Esophagus muscularis mucosa (tissue), 4 donors: ENCODE measurements at regions not wholly inside any gene's neighbourhood (a gene's known extent, or its start where the extent isn't known, plus 50 kb on each side); places are given as distances from the start of the nearest gene placed in this dataset.

ENCODE experiments used
- DNase-seq: peaks from one replicate; pipeline ENCODE4 v3.0.0-alpha.2; 2017; ENCODE audit errors: extremely low spot score
- H3K27ac ChIP-seq, 4 donors: fragments of 200-600 bp; sonication (generic); replicated peaks in 1 of 4; 1 replicate in 3 of 4; 2 replicates in 1 of 4; pipeline ENCODE4 v1.5.1; 2016 to 2019; ENCODE audit warnings: mild to moderate bottlenecking in 1 of 4
- H3K27me3 ChIP-seq, 4 donors: fragments of 200-600 bp; sonication (generic); one replicate each; pipeline versions ENCODE4 v1.5.1 to v1.6.0; 2016 to 2019
- H3K36me3 ChIP-seq, 4 donors: fragments of 200-600 bp; sonication (generic); one replicate each; pipeline ENCODE4 v1.5.1; 2016 to 2019
- H3K4me1 ChIP-seq, 4 donors: fragments of 200-600 bp; sonication (generic); one replicate each; pipeline ENCODE4 v1.5.1; 2016 to 2019
- H3K4me3 ChIP-seq, 4 donors: fragments of 200-600 bp; sonication (generic); 1 replicate in 2 of 4; 2 replicates in 2 of 4; pipeline ENCODE4 v1.5.1; 2016 to 2019; ENCODE audit warnings: mild to moderate bottlenecking in 4 of 4, moderate library complexity in 1 of 4
- H3K9me3 ChIP-seq, 4 donors: fragments of 200-600 bp; sonication (generic); 1 replicate in 3 of 4; 2 replicates in 1 of 4; pipeline ENCODE4 v1.5.1; 2016 to 2019
- EP300 ChIP-seq: sonication (generic); formaldehyde crosslinking; IDR thresholded peaks from one replicate; pipeline ENCODE4 v1.6.1; 2017; ENCODE audit warnings: antibody characterized with exemption
- POLR2A ChIP-seq: fragments of 450-650 bp; IDR thresholded peaks from one replicate; pipeline ENCODE4 v1.6.1; 2017; ENCODE audit warnings: antibody characterized with exemption, moderate library complexity, mild to moderate bottlenecking, low read depth
- POLR2AphosphoS5 ChIP-seq, 2 donors: sonication (generic); formaldehyde crosslinking; IDR thresholded peaks; one replicate each; pipeline ENCODE4 v1.6.1; 2017; ENCODE audit warnings: antibody characterized with exemption in 2 of 2
- WGBS: methylation state at CpG from one replicate; pipeline ENCODE4 v1.1.5; 2018; 5-methylcytosine and 5-hydroxymethylcytosine counted together
- intact Hi-C: fragments of 100-400 bp; cut with DNase I; formaldehyde crosslinking; loops from one replicate; pipeline ENCODE4 v1.15.1; 2023
- TF ChIP-seq, protein P1 (sequence below), 3 experiments: fragments of 200-600 bp in 2 of 3; fragments of 450-650 bp in 1 of 3; sonication (generic) in 2 of 3; IDR thresholded peaks; one replicate each; pipeline ENCODE4 v1.5.1; 2017 to 2019; ENCODE audit warnings: antibody characterized with exemption in 3 of 3, mild to moderate bottlenecking in 2 of 3, moderate library complexity in 1 of 3

DNA sequence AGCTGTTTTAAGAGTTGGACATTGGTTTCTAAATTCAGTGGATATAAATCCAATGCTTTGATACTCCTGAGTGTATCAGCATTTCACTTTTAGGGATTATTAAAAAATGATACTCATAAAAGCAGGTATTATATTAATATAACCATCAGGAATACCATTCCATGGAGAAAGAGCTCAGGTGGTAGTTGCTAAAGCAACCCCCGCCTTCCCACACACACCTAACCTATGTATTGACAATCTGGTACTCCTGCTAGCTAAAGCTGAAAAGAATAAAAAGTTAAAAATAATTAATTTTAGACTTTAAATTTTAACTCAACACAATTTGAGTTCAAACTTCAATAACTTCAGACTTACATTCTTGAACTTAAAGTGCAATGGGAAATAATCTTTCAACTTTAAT lies 717.1 kb upstream of the HS3ST1 start:
- intact Hi-C loops = no loop called here
- TF ChIP-seq, protein P1, sequence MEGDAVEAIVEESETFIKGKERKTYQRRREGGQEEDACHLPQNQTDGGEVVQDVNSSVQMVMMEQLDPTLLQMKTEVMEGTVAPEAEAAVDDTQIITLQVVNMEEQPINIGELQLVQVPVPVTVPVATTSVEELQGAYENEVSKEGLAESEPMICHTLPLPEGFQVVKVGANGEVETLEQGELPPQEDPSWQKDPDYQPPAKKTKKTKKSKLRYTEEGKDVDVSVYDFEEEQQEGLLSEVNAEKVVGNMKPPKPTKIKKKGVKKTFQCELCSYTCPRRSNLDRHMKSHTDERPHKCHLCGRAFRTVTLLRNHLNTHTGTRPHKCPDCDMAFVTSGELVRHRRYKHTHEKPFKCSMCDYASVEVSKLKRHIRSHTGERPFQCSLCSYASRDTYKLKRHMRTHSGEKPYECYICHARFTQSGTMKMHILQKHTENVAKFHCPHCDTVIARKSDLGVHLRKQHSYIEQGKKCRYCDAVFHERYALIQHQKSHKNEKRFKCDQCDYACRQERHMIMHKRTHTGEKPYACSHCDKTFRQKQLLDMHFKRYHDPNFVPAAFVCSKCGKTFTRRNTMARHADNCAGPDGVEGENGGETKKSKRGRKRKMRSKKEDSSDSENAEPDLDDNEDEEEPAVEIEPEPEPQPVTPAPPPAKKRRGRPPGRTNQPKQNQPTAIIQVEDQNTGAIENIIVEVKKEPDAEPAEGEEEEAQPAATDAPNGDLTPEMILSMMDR (IDR thresholded peaks at IDR 0.05) = no peak
- TF ChIP-seq POLR2AphosphoS5 (IDR thresholded peaks at IDR 0.05) (no peak), EP300 (no peak), POLR2A (no peak)
- WGBS = 91% methylated on average over 1 of the region's 1 CpG

DNA sequence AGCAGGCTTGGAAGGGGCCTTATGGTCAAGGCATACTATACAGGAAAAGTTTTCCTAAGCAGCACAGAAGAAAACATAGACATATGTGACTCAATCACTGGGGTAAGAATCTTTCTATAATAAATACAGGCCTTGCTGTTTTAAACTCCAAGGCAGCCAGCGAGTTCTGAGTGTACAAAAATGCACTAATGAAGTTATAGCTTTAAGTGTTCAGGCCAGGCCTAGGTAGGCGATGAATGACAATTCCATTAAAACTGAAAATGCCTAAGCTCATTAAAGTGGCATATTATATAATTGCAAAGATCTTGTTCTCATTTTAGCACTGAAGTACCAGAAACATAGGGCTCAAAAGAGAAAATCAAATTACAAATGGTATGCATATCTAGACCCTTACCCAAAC lies 716.4 kb upstream of the HS3ST1 start:
- no peak overlapping the region for H3K4me3 ChIP-seq
- 93% methylated on average over 2 of the region's 2 CpGs for WGBS
- H3K4me1 ChIP-seq = no peaks in the 10 kb centered on the region
- no peaks in the 10 kb centered on the region for H3K36me3 ChIP-seq
- H3K27ac ChIP-seq = no peak overlapping the region
- H3K9me3 ChIP-seq = no peaks in the 10 kb centered on the region
- no peaks in the 10 kb centered on the region for H3K27me3 ChIP-seq
- intact Hi-C loops = no loop called here
- TF ChIP-seq, protein P1 (IDR thresholded peaks at IDR 0.05) = no peak
- TF ChIP-seq EP300 (no peak), POLR2A (no peak), POLR2AphosphoS5 (IDR thresholded peaks at IDR 0.05) (no peak)
- DNase-seq = no peak

More for the DNA sequence above, 717.1 kb upstream of the HS3ST1 start:
- no peaks in the 10 kb centered on the region for H3K27me3 ChIP-seq
- no peaks in the 10 kb centered on the region for H3K4me1 ChIP-seq
- H3K27ac ChIP-seq = no peak overlapping the region
- H3K36me3 ChIP-seq = no peaks in the 10 kb centered on the region
- no peak for DNase-seq
- H3K4me3 ChIP-seq = no peak overlapping the region
- no peaks in the 10 kb centered on the region for H3K9me3 ChIP-seq

DNA sequence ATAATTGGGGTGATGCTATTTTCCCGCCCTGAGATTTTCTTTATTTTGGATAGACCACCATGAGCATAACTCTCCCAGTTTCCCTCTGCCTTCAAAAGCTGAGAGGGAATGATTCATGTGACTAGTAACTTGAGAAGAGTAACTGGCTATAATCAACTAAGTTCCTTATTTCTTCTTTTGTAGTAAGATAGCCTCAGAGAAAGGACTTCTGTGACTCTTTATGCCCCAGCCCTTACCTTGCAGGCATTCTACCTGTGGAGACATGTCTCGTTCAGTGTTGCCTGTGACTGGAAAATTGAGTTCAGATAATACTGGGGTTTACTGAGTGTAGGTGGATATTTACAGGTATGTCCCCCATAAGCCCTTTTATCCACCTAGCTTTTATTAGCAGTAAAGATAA lies 715.4 kb upstream of the HS3ST1 start:
- WGBS = 86% methylated on average over 2 of the region's 2 CpGs

DNA sequence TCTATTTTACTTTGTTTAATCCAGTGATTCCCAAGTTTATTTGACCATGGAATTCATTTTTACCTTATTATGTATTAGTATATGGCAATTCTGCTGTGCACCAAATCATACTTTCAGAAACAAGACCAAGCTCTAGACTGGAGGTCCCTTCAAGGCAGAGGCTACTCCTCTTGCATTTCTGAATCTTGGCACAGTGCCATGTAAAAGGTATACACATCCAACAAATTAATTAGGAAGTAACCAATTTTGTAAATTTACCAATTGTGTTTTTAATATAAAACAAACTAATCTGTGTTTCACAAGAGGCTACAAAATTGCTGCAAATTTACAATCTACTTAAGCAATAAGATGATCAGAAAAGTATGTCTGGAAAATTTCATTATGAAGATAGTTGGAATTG lies 712.2 kb upstream of the HS3ST1 start:
- no peak for DNase-seq
- no peaks in the 10 kb centered on the region for H3K36me3 ChIP-seq
- no peak for TF ChIP-seq POLR2AphosphoS5 (IDR thresholded peaks at IDR 0.05)
- TF ChIP-seq EP300 = no peak
- TF ChIP-seq, protein P1 (IDR thresholded peaks at IDR 0.05) = no peak
- no peak for TF ChIP-seq POLR2A

More for the DNA sequence above, 715.4 kb upstream of the HS3ST1 start:
- Histone ChIP-seq H3K4me3 (no peak overlapping the region), H3K27ac (no peak overlapping the region), H3K36me3 (no peaks in the 10 kb centered on the region), H3K27me3 (no peaks in the 10 kb centered on the region), H3K9me3 (no peaks in the 10 kb centered on the region), H3K4me1 (no peaks in the 10 kb centered on the region)
- intact Hi-C loops = no loop called here
- TF ChIP-seq POLR2AphosphoS5 (IDR thresholded peaks at IDR 0.05) (no peak), POLR2A (no peak)
- no peak for DNase-seq

DNA sequence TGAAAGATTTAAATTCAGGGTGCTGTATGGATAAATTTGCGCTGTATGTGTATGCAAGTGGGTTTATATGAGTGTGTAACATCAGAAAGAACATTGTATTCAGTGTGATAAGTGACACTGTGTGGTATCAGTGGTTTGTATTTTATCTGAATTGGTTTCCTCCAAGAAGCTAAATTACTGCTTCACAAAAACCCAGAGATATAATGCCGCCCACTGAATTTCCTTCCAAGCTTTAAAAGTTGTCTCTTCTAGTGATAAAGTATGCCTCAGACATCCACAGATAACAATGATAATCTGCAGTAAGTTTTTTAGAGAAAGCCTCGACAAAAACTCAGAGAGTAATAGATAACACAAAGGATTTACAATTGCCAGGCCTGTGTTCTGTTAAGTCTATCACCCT lies 710.6 kb upstream of the HS3ST1 start:
- Histone ChIP-seq H3K27ac (no peak overlapping the region), H3K4me1 (no peaks in the 10 kb centered on the region), H3K36me3 (no peaks in the 10 kb centered on the region), H3K9me3 (peaks cover 0 to 4% (median 0%) of the 10 kb centered on the region in 4 donors), H3K4me3 (no peak overlapping the region), H3K27me3 (no peaks in the 10 kb centered on the region)
- WGBS = 69% methylated on average over 3 of the region's 3 CpGs
- TF ChIP-seq POLR2AphosphoS5 (IDR thresholded peaks at IDR 0.05) (no peak), POLR2A (no peak), EP300 (no peak)
- TF ChIP-seq, protein P1 (IDR thresholded peaks at IDR 0.05) = no peak
- no peak for DNase-seq
- intact Hi-C loops = no loop called here

More for the DNA sequence above, 712.2 kb upstream of the HS3ST1 start:
- intact Hi-C loops = no loop called here
- no peak overlapping the region for H3K4me3 ChIP-seq
- H3K4me1 ChIP-seq = no peaks in the 10 kb centered on the region
- no peak overlapping the region for H3K27ac ChIP-seq
- no peaks in the 10 kb centered on the region for H3K9me3 ChIP-seq
- H3K27me3 ChIP-seq = no peaks in the 10 kb centered on the region
